Glutamatergic neuron (in vitro differentiated cells): ENCODE measurements at regions not wholly inside any gene's neighbourhood (a gene's known extent, or its start where the extent isn't known, plus 50 kb on each side); places are given as distances from the start of the nearest gene placed in this dataset.
"Not testable (repeated sequence)": the region's sequence is repeated elsewhere in the genome, so short reads cannot be mapped to it uniquely, and the experiment has no call there.

ENCODE experiments used
- DNase-seq: peaks from one replicate; pipeline ENCODE4 v3.0.0; 2022
- H3K27ac Mint-ChIP-seq: one replicate; pipeline ENCODE4 v1.8.0; 2020; ENCODE audit warnings: mild to moderate bottlenecking, mixed read lengths, inconsistent platforms; ENCODE audit not compliant: unreplicated experiment
- H3K27me3 Mint-ChIP-seq: one replicate; pipeline ENCODE4 v1.8.0; 2020; ENCODE audit warnings: mild to moderate bottlenecking, moderate library complexity, mixed read lengths, inconsistent platforms; ENCODE audit not compliant: unreplicated experiment
- H3K36me3 Mint-ChIP-seq: one replicate; pipeline ENCODE4 v1.8.0; 2020; ENCODE audit warnings: mild to moderate bottlenecking, mixed read lengths, inconsistent platforms; ENCODE audit not compliant: unreplicated experiment
- H3K4me1 Mint-ChIP-seq: one replicate; pipeline ENCODE4 v1.8.0; 2020; ENCODE audit warnings: mild to moderate bottlenecking, low read depth, mixed read lengths, inconsistent platforms; ENCODE audit not compliant: unreplicated experiment
- H3K4me3 Mint-ChIP-seq: one replicate; pipeline ENCODE4 v1.8.0; 2020; ENCODE audit warnings: mild to moderate bottlenecking, mixed read lengths, inconsistent platforms; ENCODE audit not compliant: unreplicated experiment
- H3K9me3 Mint-ChIP-seq: one replicate; pipeline ENCODE4 v1.8.0; 2020; ENCODE audit warnings: mild to moderate bottlenecking, moderate library complexity, mixed read lengths, inconsistent platforms; ENCODE audit not compliant: unreplicated experiment
- TF ChIP-seq, protein P1 (sequence below): fragments of 200-600 bp; sonication (generic); IDR thresholded peaks from one replicate; pipeline ENCODE4 v1.5.0; 2021; ENCODE audit not compliant: partially characterized antibody, unreplicated experiment

DNA sequence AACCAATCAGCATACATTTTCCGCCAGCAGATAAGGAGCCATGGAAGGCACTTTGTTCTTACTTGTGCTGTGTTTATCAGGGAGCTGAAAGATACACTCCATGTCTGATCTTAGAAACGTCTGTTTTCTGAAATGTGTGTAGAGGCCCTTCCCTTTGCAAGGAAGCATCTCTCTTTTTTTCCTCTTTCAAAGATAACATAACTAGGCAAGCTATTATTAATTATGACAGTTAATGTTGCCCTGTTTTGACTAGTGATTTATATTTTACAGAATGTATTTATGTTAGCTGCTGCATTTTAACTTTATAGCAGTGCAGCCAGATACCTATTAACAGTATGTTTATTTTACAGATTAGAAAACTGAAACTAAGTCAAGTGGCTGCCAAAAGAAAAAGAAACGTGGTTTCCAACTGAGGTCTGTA lies 683.2 kb upstream of the IGFBP3 start:
- Mint-ChIP-seq H3K27ac (no peak overlapping the region), H3K36me3 (no peaks in the 10 kb centered on the region), H3K27me3 (no peaks in the 10 kb centered on the region), H3K9me3 (no peaks in the 10 kb centered on the region), H3K4me3 (no peak overlapping the region), H3K4me1 (peaks cover 13% of the 10 kb centered on the region)
- TF ChIP-seq, protein P1, sequence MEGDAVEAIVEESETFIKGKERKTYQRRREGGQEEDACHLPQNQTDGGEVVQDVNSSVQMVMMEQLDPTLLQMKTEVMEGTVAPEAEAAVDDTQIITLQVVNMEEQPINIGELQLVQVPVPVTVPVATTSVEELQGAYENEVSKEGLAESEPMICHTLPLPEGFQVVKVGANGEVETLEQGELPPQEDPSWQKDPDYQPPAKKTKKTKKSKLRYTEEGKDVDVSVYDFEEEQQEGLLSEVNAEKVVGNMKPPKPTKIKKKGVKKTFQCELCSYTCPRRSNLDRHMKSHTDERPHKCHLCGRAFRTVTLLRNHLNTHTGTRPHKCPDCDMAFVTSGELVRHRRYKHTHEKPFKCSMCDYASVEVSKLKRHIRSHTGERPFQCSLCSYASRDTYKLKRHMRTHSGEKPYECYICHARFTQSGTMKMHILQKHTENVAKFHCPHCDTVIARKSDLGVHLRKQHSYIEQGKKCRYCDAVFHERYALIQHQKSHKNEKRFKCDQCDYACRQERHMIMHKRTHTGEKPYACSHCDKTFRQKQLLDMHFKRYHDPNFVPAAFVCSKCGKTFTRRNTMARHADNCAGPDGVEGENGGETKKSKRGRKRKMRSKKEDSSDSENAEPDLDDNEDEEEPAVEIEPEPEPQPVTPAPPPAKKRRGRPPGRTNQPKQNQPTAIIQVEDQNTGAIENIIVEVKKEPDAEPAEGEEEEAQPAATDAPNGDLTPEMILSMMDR = no peak
- no peak for DNase-seq

DNA sequence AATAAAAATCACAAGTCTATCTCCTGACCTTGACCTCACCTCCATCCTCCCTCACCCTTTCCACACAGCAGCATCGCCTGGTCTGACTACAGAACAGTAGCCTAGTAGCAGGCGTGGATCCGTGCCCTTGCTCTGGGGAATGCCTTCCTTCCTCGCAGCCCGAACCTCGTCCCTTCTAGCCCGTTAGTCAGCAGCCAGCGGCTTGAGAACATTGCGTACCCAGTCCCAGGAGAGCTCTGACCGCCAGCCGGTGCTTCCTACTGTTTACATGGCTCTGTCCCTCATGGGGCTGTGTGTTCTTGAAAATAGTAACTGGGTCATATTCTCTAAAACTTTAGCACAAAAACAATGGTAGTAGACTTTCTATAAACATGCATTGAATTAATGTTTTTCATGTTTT lies 682.7 kb upstream of the IGFBP3 start:
- no peaks in the 10 kb centered on the region for H3K36me3 Mint-ChIP-seq
- peak; percentile 48 for DNase-seq
- H3K27ac Mint-ChIP-seq = no peak overlapping the region
- H3K27me3 Mint-ChIP-seq = no peaks in the 10 kb centered on the region
- H3K4me3 Mint-ChIP-seq = no peak overlapping the region
- peaks cover 13% of the 10 kb centered on the region for H3K4me1 Mint-ChIP-seq
- TF ChIP-seq, protein P1 = no peak
- no peaks in the 10 kb centered on the region for H3K9me3 Mint-ChIP-seq

DNA sequence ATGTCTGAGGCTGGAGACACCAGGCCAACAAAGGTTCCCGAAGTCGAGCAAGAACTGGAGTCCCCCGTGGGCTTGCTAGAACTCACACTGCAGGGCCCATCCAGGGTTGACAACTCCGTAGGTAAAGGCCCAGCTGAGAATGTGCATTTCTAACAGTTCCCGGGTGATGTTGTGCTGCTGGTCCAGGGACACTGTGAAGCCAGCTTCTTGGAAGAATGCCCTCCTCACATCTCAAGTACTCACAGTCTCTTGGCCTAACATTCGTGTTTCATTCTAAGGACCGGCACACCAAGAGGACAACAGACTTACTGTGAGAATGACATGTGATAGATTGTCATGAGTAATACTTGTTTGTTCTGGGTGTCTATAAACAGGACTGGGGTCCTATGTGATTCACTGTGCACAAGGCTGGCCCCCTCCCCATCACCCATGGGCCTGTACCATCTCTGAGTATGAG lies 682.3 kb upstream of the IGFBP3 start:
- TF ChIP-seq, protein P1 = no peak
- no peaks in the 10 kb centered on the region for H3K36me3 Mint-ChIP-seq
- H3K27me3 Mint-ChIP-seq = no peaks in the 10 kb centered on the region
- H3K4me3 Mint-ChIP-seq = no peak overlapping the region
- no peaks in the 10 kb centered on the region for H3K9me3 Mint-ChIP-seq
- H3K4me1 Mint-ChIP-seq = peaks cover 13% of the 10 kb centered on the region
- no peak for DNase-seq
- no peak overlapping the region for H3K27ac Mint-ChIP-seq

DNA sequence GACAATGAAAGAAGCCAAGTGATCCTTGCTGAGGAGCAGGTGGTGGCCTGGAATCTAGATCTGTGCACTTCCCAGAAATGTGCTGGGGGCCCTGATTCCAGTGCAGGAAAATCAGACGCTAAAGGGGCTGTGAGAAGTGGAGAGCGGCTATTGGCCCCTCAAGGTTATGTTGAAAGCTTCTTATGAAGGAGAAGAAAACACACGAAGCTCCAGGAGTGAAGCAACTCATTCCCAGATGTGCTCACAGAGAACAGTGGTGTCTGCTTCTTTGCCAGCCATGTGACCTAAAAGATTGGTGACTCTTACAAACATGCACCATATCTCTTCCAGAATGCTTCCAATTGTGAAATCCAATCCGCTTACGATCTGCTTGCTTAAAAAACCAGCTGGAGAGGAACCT lies 679.3 kb upstream of the IGFBP3 start:
- no peak overlapping the region for H3K4me3 Mint-ChIP-seq
- H3K27me3 Mint-ChIP-seq = no peaks in the 10 kb centered on the region
- peaks cover 6% of the 10 kb centered on the region for H3K4me1 Mint-ChIP-seq
- no peak for DNase-seq
- H3K36me3 Mint-ChIP-seq = no peaks in the 10 kb centered on the region
- H3K27ac Mint-ChIP-seq = no peak overlapping the region
- TF ChIP-seq, protein P1 = no peak
- no peaks in the 10 kb centered on the region for H3K9me3 Mint-ChIP-seq

DNA sequence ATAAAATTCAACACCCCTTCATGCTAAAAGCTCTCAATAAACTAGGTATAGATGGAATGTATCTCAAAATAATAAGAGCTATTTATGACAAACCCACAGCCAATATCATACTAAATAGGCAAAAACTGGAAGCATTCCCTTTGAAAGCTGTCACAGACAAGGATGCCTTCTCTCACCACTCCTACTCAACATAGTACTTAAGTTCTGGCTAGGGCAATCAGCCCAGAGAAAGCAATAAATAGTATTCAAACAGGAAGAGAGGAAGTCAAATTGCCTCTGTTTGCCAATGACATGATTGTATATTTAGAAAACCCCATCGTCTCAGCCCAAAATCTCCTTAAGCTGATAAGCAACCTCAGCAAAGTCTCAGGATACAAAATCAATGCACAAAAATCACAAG lies 673.8 kb upstream of the IGFBP3 start:
- H3K36me3 Mint-ChIP-seq, H3K27ac Mint-ChIP-seq, H3K9me3 Mint-ChIP-seq, H3K4me1 Mint-ChIP-seq, DNase-seq, H3K27me3 Mint-ChIP-seq, H3K4me3 Mint-ChIP-seq: not testable (repeated sequence)

DNA sequence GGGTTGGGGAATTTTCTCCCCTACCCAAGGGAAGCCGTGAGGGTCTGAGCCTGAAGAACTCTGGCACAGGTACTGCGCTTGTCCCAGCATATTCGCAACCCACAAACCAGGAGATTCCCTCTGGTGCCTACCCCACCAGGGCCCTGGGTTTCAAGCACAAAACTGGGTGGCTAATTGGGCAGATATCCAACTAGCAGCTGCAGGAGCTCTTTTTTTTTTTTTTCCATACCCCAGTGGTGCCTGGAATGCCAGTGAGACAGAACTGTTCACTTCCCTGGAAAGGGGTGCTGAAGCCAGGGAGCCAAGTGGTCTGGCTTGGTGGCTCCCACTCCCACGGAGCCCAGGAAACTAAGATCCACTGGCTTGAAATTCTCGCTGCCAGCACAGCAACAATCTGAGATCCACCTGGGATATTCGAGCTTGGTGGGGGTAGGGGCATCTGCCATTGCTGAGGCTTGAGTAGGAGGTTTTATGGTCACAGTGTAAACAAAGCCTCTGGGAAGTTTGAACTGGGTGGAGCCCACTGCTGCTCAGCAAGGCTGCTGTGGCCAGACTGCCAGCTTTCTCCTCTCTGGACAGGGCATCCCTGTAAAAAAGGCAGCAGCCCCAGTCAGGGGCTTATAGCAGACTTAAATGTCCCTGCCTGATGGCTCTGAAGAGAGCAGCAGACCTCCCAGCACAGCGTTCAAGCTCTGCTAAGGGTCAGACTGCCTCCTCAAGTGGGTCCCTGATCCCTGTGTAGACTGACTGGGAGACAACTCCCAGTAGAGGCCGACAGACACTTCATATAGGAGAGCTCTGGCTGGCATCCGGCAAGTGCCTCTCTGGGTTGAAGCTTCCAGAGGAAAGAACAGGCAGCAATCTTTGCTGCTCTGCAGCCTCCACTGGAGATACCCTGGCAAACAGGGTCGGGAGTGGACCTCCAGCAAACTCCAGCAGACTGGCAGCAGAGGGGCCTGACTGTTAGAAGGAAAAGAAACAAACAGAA lies 670.1 kb upstream of the IGFBP3 start:
- not testable (repeated sequence) for H3K4me1 Mint-ChIP-seq, DNase-seq, H3K9me3 Mint-ChIP-seq, H3K4me3 Mint-ChIP-seq, H3K36me3 Mint-ChIP-seq, H3K27me3 Mint-ChIP-seq, H3K27ac Mint-ChIP-seq
